OCI-LY1 (cell line): ENCODE measurements at regions not wholly inside any gene's neighbourhood (a gene's known extent, or its start where the extent isn't known, plus 50 kb on each side); places are given as distances from the start of the nearest gene placed in this dataset.

Source experiments
- H2AFZ ChIP-seq: fragments of 200-600 bp; sonication (generic), shearing (Covaris generic); 2 replicates; pipeline ENCODE4 v1.6.0; 2014; ENCODE audit warnings: antibody characterized with exemption, mild to moderate bottlenecking, low read length
- H3F3A ChIP-seq: fragments of 200-600 bp; sonication (generic), shearing (Covaris generic); 2 replicates; pipeline ENCODE4 v1.6.0; 2014; ENCODE audit warnings: mild to moderate bottlenecking, antibody characterized with exemption, low read length, moderate library complexity; ENCODE audit not compliant: insufficient read depth
- H3K27ac ChIP-seq: fragments of 200-600 bp; sonication (generic); 2 replicates; pipeline ENCODE4 v1.5.1; 2014; ENCODE audit warnings: low read length, mixed run types, mild to moderate bottlenecking, low read depth; ENCODE audit not compliant: poor library complexity, severe bottlenecking
- H3K27me3 ChIP-seq: fragments of 200-600 bp; sonication (generic); 2 replicates; pipeline ENCODE4 v1.6.0; 2014; ENCODE audit warnings: antibody characterized with exemption, mild to moderate bottlenecking, low read length, moderate library complexity; ENCODE audit not compliant: insufficient read depth
- H3K36me3 ChIP-seq: fragments of 200-600 bp; sonication (generic); 2 replicates; pipeline ENCODE4 v1.6.1; 2014; ENCODE audit warnings: mild to moderate bottlenecking, antibody characterized with exemption, low read length, moderate library complexity, mixed read lengths; ENCODE audit not compliant: insufficient read depth
- H3K4me1 ChIP-seq: fragments of 200-600 bp; sonication (generic); 2 replicates; pipeline ENCODE4 v1.5.1; 2014; ENCODE audit warnings: mild to moderate bottlenecking, low read length, moderate library complexity; ENCODE audit not compliant: insufficient read depth, severe bottlenecking
- H3K4me2 ChIP-seq: fragments of 200-600 bp; sonication (generic), shearing (Covaris generic); 2 replicates; pipeline ENCODE4 v1.6.1; 2014; ENCODE audit warnings: low read length
- H3K4me3 ChIP-seq: fragments of 200-600 bp; sonication (generic); 2 replicates; pipeline ENCODE4 v1.5.1; 2014; ENCODE audit warnings: low read length, low read depth, mild to moderate bottlenecking, mixed read lengths; ENCODE audit not compliant: poor library complexity, severe bottlenecking
- H3K79me2 ChIP-seq: fragments of 200-600 bp; shearing (Covaris generic); 2 replicates; pipeline ENCODE4 v1.6.1; 2016; ENCODE audit warnings: mixed run types, low read length, mixed read lengths; ENCODE audit not compliant: insufficient read depth
- H3K9ac ChIP-seq: fragments of 200-600 bp; sonication (generic), shearing (Covaris generic); 2 replicates; pipeline ENCODE4 v1.6.1; 2014; ENCODE audit warnings: mild to moderate bottlenecking, low read length, mixed read lengths
- H3K9me2 ChIP-seq: fragments of 200-600 bp; sonication (generic), shearing (Covaris generic); 2 replicates; pipeline ENCODE4 v1.6.1; 2014; ENCODE audit warnings: low read depth, mild to moderate bottlenecking, low read length, mixed read lengths
- H3K9me3 ChIP-seq: fragments of 200-600 bp; shearing (Covaris generic); 2 replicates; pipeline ENCODE4 v1.6.1; 2014; ENCODE audit warnings: low read length, mixed read lengths
- H4K20me1 ChIP-seq: fragments of 200-600 bp; sonication (generic), shearing (Covaris generic); 2 replicates; pipeline ENCODE4 v1.6.0; 2016; ENCODE audit warnings: mild to moderate bottlenecking, low read length; ENCODE audit not compliant: insufficient read depth
- CTCF ChIP-seq: fragments of 200-600 bp; sonication (generic), shearing (Covaris generic); IDR thresholded peaks from 2 replicates; pipeline ENCODE4 v1.5.1; 2017; ENCODE audit warnings: mild to moderate bottlenecking, antibody characterized with exemption, low read length, moderate library complexity, mixed read lengths
- EZH2 ChIP-seq: fragments of 200-600 bp; sonication (generic), shearing (Covaris generic); IDR thresholded peaks from 2 replicates; pipeline ENCODE4 v1.8.0; 2017; ENCODE audit warnings: borderline replicate concordance, mixed run types, mild to moderate bottlenecking, antibody characterized with exemption, low read length, moderate library complexity, mixed read lengths

GRCh38 chr12:116481726-116482125, 77.5 kb upstream of the MAP1LC3B2 start:
- no peak overlapping the region for H3K9ac ChIP-seq
- H2AFZ ChIP-seq, result no peak overlapping the region

GRCh38 chr12:116482179-116482578, 77.0 kb upstream of the MAP1LC3B2 start:
- Histone ChIP-seq H3K4me1 (no peaks in the 10 kb centered on the region), H3K36me3 (no peaks in the 10 kb centered on the region), H2AFZ (no peak overlapping the region), H3K27me3 (no peaks in the 10 kb centered on the region; the same call in 1 of the 2 replicates), H3K4me2 (no peak overlapping the region), H3F3A (no peaks in the 10 kb centered on the region), H3K9me2 (no peaks in the 10 kb centered on the region), H3K9me3 (0 out of 2 replicates have a peak, but pooled peaks cover 2% of the 10 kb centered on the region), H3K4me3 (no peak overlapping the region), H4K20me1 (no peaks in the 10 kb centered on the region), H3K27ac (no peak overlapping the region), H3K9ac (no peak overlapping the region), H3K79me2 (no peaks in the 10 kb centered on the region)
- no peak for TF ChIP-seq EZH2

More at GRCh38 chr12:116481726-116482125, 77.5 kb upstream of the MAP1LC3B2 start:
- Histone ChIP-seq H3F3A (no peaks in the 10 kb centered on the region), H3K9me2 (no peaks in the 10 kb centered on the region), H4K20me1 (no peaks in the 10 kb centered on the region), H3K4me3 (no peak overlapping the region), H3K27ac (no peak overlapping the region), H3K36me3 (no peaks in the 10 kb centered on the region), H3K4me1 (no peaks in the 10 kb centered on the region), H3K27me3 (no peaks in the 10 kb centered on the region; the same call in 1 of the 2 replicates), H3K79me2 (no peaks in the 10 kb centered on the region), H3K4me2 (no peak overlapping the region), H3K9me3 (0 out of 2 replicates have a peak, but pooled peaks cover 2% of the 10 kb centered on the region)
- no peak for TF ChIP-seq EZH2

- H3K27ac ChIP-seq, result no peak overlapping the region
- H3K9ac ChIP-seq, result no peak overlapping the region
- 0 out of 2 replicates have a peak, but pooled peaks cover 2% of the 10 kb centered on the region for H3K9me3 ChIP-seq
- no peak overlapping the region for H3K4me2 ChIP-seq
- H3K36me3 ChIP-seq, result no peaks in the 10 kb centered on the region
- H2AFZ ChIP-seq, result no peak overlapping the region
- no peaks in the 10 kb centered on the region; the same call in 1 of the 2 replicates for H3K27me3 ChIP-seq
- no peaks in the 10 kb centered on the region for H3K4me1 ChIP-seq
- TF ChIP-seq EZH2 (no peak), CTCF (no peak)
- H4K20me1 ChIP-seq, result no peaks in the 10 kb centered on the region
- H3F3A ChIP-seq, result no peaks in the 10 kb centered on the region
- H3K79me2 ChIP-seq, result no peaks in the 10 kb centered on the region
- H3K4me3 ChIP-seq, result no peak overlapping the region
- H3K9me2 ChIP-seq, result no peaks in the 10 kb centered on the region
Observed at GRCh38 chr12:116482859-116483258, 76.3 kb upstream of the MAP1LC3B2 start.

GRCh38 chr12:116483959-116484750, 75.0 kb upstream of the MAP1LC3B2 start:
- Histone ChIP-seq H2AFZ (no peak overlapping the region), H3K27ac (no peak overlapping the region), H3K9ac (no peak overlapping the region), H3F3A (no peaks in the 10 kb centered on the region), H3K9me2 (no peaks in the 10 kb centered on the region), H3K4me2 (no peak overlapping the region), H3K27me3 (no peaks in the 10 kb centered on the region; the same call in 1 of the 2 replicates), H3K79me2 (no peaks in the 10 kb centered on the region), H4K20me1 (no peaks in the 10 kb centered on the region), H3K36me3 (no peaks in the 10 kb centered on the region), H3K4me1 (no peaks in the 10 kb centered on the region), H3K4me3 (no peak overlapping the region), H3K9me3 (no peaks in the 10 kb centered on the region)
- no peak for TF ChIP-seq EZH2
- TF ChIP-seq CTCF, result no peak
